ENCODE measurements at regions not wholly inside any gene's neighbourhood (a gene's known extent, or its start where the extent isn't known, plus 50 kb on each side); places are given as distances from the start of the nearest gene placed in this dataset.

DNA sequence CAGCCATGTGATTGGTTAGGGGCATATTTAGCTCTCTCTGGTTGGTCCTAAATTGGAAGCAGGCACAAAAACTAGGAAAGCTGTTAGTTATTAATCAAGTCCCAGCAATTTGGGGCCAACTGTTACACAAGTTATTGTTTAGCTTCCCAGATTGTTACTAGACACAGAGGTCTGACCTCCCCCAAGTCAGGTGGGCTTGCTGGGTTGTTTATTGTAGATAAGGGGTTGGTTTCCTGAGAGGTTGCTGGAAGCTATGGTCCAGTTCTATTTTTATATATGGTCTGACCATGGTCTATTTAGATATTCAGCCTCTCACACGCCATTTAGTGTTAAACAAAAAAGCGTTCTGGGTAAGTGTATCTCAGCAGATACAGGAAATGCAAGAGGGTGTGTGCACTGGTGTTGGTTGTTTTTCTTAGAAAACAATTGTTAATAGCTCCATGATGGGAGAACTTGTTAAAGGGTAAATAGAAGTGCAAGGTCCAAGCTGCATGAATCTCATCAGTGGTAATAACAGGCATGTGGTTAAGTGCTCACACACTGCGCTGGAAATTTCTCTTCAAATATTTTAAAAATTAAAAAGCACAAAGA is 150.0 kb downstream of the RAP2A start:
- no peak overlapping the region for H3K9ac ChIP-seq (ENCODE audit: low read length)
- no peaks in the 10 kb centered on the region for H3K36me3 ChIP-seq (ENCODE audit: control insufficient read depth, insufficient read depth, low read length)
- H3K4me2 ChIP-seq (ENCODE audit: low read length): no peak overlapping the region
- no peak overlapping the region for H4K5ac ChIP-seq (ENCODE audit: low read length)
- H3K79me2 ChIP-seq (ENCODE audit: control insufficient read depth, insufficient read depth, low read length): no peaks in the 10 kb centered on the region
- no peak overlapping the region for H3K27ac ChIP-seq (ENCODE audit: low read depth, low read length)
- H3K4me1 ChIP-seq (ENCODE audit: control insufficient read depth, low read depth, low read length): no peaks in the 10 kb centered on the region
- H3K4me3 ChIP-seq (ENCODE audit: low read length): no peak overlapping the region
- no peak for DNase-seq
- H2BK120ac ChIP-seq (ENCODE audit: low read depth, low read length): no peak overlapping the region
- no peak overlapping the region for H3K23ac ChIP-seq (ENCODE audit: low read length)
- WGBS (ENCODE audit: extremely low coverage, insufficient coverage, low lambda C conversion rate): no CpG with 5 or more reads among the region's 3 CpGs
- no peaks in the 10 kb centered on the region for H3K79me1 ChIP-seq (ENCODE audit: low read length)
- no peak overlapping the region for H2BK15ac ChIP-seq (replicated peaks; ENCODE audit: low read depth)
- H2BK5ac ChIP-seq (ENCODE audit: low read length): no peak overlapping the region
- H3K4ac ChIP-seq (ENCODE audit: low read depth, low read length): no peak overlapping the region
- no peaks in the 10 kb centered on the region for H3K27me3 ChIP-seq (ENCODE audit: insufficient read depth, low read length, poor library complexity)
- no peak overlapping the region for H3K18ac ChIP-seq (ENCODE audit: low read length)
- no peak overlapping the region for H2AK5ac ChIP-seq (ENCODE audit: low read length)
- H3K56ac ChIP-seq (ENCODE audit: low read length): no peak overlapping the region
- no peak overlapping the region for H4K8ac ChIP-seq (ENCODE audit: low read depth, low read length)

DNA sequence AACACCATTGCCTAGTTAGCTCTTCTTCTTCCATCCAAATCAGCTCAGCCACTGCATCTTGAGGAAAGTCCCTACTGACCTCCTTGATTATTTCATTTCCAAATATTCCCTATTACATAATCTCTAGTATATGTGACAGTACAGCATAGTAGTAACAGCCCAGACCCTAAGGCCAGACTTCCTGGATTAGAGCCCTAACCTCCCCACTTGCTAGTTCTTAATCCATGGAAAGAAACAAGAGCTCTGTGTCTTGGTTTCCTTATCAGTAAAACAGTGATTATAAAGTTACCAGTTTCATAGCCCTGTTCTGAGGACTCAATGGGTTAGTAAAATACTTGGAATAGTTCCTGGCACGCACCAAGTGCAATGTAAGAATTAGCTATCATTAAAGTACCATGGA is 153.0 kb downstream of the RAP2A start:
- no peak overlapping the region for H3K56ac ChIP-seq (ENCODE audit: low read length)
- H2BK120ac ChIP-seq (ENCODE audit: low read depth, low read length): no peak overlapping the region
- no peak overlapping the region for H3K23ac ChIP-seq (ENCODE audit: low read length)
- no CpG with 5 or more reads among the region's 1 CpG for WGBS (ENCODE audit: extremely low coverage, insufficient coverage, low lambda C conversion rate)
- H3K79me1 ChIP-seq (ENCODE audit: low read length): no peaks in the 10 kb centered on the region
- H3K4me2 ChIP-seq (ENCODE audit: low read length): no peak overlapping the region
- no peak overlapping the region for H3K4me3 ChIP-seq (ENCODE audit: low read length)
- H3K4me1 ChIP-seq (ENCODE audit: control insufficient read depth, low read depth, low read length): no peaks in the 10 kb centered on the region
- no peak overlapping the region for H3K18ac ChIP-seq (ENCODE audit: low read length)
- no peak overlapping the region for H4K5ac ChIP-seq (ENCODE audit: low read length)
- H3K4ac ChIP-seq (ENCODE audit: low read depth, low read length): no peak overlapping the region
- H3K27ac ChIP-seq (ENCODE audit: low read depth, low read length): no peak overlapping the region
- H3K27me3 ChIP-seq (ENCODE audit: insufficient read depth, low read length, poor library complexity): no peaks in the 10 kb centered on the region
- no peaks in the 10 kb centered on the region for H3K36me3 ChIP-seq (ENCODE audit: control insufficient read depth, insufficient read depth, low read length)
- no peak overlapping the region for H2BK15ac ChIP-seq (replicated peaks; ENCODE audit: low read depth)
- H2AK5ac ChIP-seq (ENCODE audit: low read length): no peak overlapping the region
- no peak overlapping the region for H4K8ac ChIP-seq (ENCODE audit: low read depth, low read length)
- no peak overlapping the region for H3K9ac ChIP-seq (ENCODE audit: low read length)
- no peaks in the 10 kb centered on the region for H3K79me2 ChIP-seq (ENCODE audit: control insufficient read depth, insufficient read depth, low read length)
- no peak overlapping the region for H2BK5ac ChIP-seq (ENCODE audit: low read length)
- peak; percentile 20 for DNase-seq

DNA sequence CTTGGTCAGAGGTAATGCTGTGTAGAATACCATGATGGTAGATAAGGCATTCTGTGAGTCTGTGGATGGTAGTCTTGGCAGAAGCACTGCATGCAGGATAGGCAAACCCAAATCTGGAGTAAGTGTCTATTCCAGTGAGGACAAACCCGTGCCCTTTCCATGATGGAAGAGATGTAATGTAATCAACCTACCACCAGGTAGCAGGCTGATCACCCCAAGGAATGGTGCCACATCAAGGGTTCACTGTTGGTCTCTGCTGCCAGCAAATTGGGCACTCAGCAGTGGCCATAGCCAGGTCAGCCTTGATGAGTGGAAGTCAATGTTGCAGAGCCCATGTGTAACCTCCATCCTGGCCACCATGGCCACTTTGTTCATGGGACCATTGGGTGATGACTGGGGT is 155.0 kb downstream of the RAP2A start:
- H3K18ac ChIP-seq (ENCODE audit: low read length): no peak overlapping the region

DNA sequence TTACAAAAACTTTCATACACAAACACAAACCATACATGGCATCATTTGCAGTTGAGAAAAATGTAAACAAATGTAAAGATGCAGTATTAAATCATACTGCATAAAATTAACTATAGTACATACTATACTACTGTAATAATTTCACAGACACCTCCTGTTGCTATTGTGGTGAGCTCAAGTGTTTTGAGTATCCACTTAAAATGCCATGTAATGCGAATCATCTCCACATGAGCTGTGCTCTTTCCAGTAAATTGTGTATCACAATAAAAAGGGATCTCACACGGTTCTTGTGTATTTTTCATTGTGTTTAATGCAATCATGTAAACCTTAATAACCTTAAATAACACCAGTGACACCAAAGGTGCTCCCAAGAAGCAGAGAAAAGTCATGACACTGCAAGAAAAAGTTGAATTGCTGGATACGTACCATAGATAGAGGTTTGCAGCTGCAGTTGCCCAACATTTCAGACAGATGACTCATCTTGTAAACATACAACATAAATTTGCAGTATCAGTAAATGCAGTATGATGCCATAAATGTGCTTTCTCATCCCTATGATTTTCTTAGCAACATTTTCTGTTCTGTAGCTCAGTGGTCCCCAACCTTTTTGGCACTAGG is 166.6 kb downstream of the RAP2A start:
- no peak overlapping the region for H3K18ac ChIP-seq (ENCODE audit: low read length)
- H3K79me2 ChIP-seq (ENCODE audit: control insufficient read depth, insufficient read depth, low read length): no peaks in the 10 kb centered on the region
- H3K23ac ChIP-seq (ENCODE audit: low read length): no peak overlapping the region
- no peak overlapping the region for H3K4ac ChIP-seq (ENCODE audit: low read depth, low read length)
- no peak overlapping the region for H2BK120ac ChIP-seq (ENCODE audit: low read depth, low read length)
- no peak overlapping the region for H4K8ac ChIP-seq (ENCODE audit: low read depth, low read length)
- H3K9ac ChIP-seq (ENCODE audit: low read length): no peak overlapping the region
- DNase-seq: no peak
- no peak overlapping the region for H3K4me3 ChIP-seq (ENCODE audit: low read length)
- H3K4me1 ChIP-seq (ENCODE audit: control insufficient read depth, low read depth, low read length): no peaks in the 10 kb centered on the region
- no peak overlapping the region for H2AK5ac ChIP-seq (ENCODE audit: low read length)
- H3K56ac ChIP-seq (ENCODE audit: low read length): no peak overlapping the region
- H2BK15ac ChIP-seq (replicated peaks; ENCODE audit: low read depth): no peak overlapping the region
- no peak overlapping the region for H4K5ac ChIP-seq (ENCODE audit: low read length)
- H3K79me1 ChIP-seq (ENCODE audit: low read length): no peaks in the 10 kb centered on the region
- no peaks in the 10 kb centered on the region for H3K27me3 ChIP-seq (ENCODE audit: insufficient read depth, low read length, poor library complexity)
- no CpG with 5 or more reads among the region's 3 CpGs for WGBS (ENCODE audit: extremely low coverage, insufficient coverage, low lambda C conversion rate)
- H3K4me2 ChIP-seq (ENCODE audit: low read length): no peak overlapping the region
- H3K27ac ChIP-seq (ENCODE audit: low read depth, low read length): no peak overlapping the region
- H2BK5ac ChIP-seq (ENCODE audit: low read length): no peak overlapping the region
- no peaks in the 10 kb centered on the region for H3K36me3 ChIP-seq (ENCODE audit: control insufficient read depth, insufficient read depth, low read length)

More for the DNA sequence above, 155.0 kb downstream of the RAP2A start:
- H3K23ac ChIP-seq (ENCODE audit: low read length): no peak overlapping the region
- H4K8ac ChIP-seq (ENCODE audit: low read depth, low read length): no peak overlapping the region
- no peaks in the 10 kb centered on the region for H3K4me1 ChIP-seq (ENCODE audit: control insufficient read depth, low read depth, low read length)
- H3K4me2 ChIP-seq (ENCODE audit: low read length): no peak overlapping the region
- no CpG with 5 or more reads among the region's 1 CpG for WGBS (ENCODE audit: extremely low coverage, insufficient coverage, low lambda C conversion rate)
- no peaks in the 10 kb centered on the region for H3K36me3 ChIP-seq (ENCODE audit: control insufficient read depth, insufficient read depth, low read length)
- H4K5ac ChIP-seq (ENCODE audit: low read length): no peak overlapping the region
- H3K4ac ChIP-seq (ENCODE audit: low read depth, low read length): no peak overlapping the region
- no peaks in the 10 kb centered on the region for H3K79me1 ChIP-seq (ENCODE audit: low read length)
- no peak overlapping the region for H3K9ac ChIP-seq (ENCODE audit: low read length)
- no peaks in the 10 kb centered on the region for H3K79me2 ChIP-seq (ENCODE audit: control insufficient read depth, insufficient read depth, low read length)
- H2BK120ac ChIP-seq (ENCODE audit: low read depth, low read length): no peak overlapping the region
- no peak overlapping the region for H3K56ac ChIP-seq (ENCODE audit: low read length)
- no peak overlapping the region for H2BK5ac ChIP-seq (ENCODE audit: low read length)
- no peak overlapping the region for H3K27ac ChIP-seq (ENCODE audit: low read depth, low read length)
- H3K27me3 ChIP-seq (ENCODE audit: insufficient read depth, low read length, poor library complexity): no peaks in the 10 kb centered on the region
- H2BK15ac ChIP-seq (replicated peaks; ENCODE audit: low read depth): no peak overlapping the region
- no peak overlapping the region for H3K4me3 ChIP-seq (ENCODE audit: low read length)
- no peak overlapping the region for H2AK5ac ChIP-seq (ENCODE audit: low read length)
- no peak for DNase-seq

DNA sequence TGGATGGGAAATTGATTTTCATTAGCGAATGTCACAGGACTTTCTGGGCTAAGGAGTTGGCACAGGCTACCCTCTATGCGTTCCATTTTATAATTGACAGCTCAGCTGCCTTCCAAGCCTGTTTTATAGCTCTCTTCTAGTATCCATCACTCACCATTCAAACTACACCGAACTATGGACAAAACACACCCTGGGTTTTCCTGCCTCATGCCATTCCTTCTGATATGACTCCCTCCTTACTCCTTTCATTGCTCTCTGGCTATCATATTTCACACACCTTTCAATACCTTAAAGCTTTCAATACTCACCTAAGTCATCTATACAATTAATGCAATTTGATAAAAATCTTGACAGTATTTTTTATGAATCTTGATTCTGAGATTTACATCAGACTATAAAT is 181.3 kb downstream of the RAP2A start:
- Histone ChIP-seq H3K4me2 (ENCODE audit: low read length) (no peak overlapping the region), H3K18ac (ENCODE audit: low read length) (no peak overlapping the region), H2BK5ac (ENCODE audit: low read length) (no peak overlapping the region), H3K4me3 (ENCODE audit: low read length) (no peak overlapping the region), H2BK15ac (replicated peaks; ENCODE audit: low read depth) (no peak overlapping the region), H2AK5ac (ENCODE audit: low read length) (no peak overlapping the region), H3K27ac (ENCODE audit: low read depth, low read length) (no peak overlapping the region), H3K56ac (ENCODE audit: low read length) (no peak overlapping the region), H3K4me1 (ENCODE audit: control insufficient read depth, low read depth, low read length) (no peaks in the 10 kb centered on the region), H4K8ac (ENCODE audit: low read depth, low read length) (no peak overlapping the region), H3K4ac (ENCODE audit: low read depth, low read length) (no peak overlapping the region), H3K9ac (ENCODE audit: low read length) (no peak overlapping the region), H2BK120ac (ENCODE audit: low read depth, low read length) (no peak overlapping the region), H3K79me2 (ENCODE audit: control insufficient read depth, insufficient read depth, low read length) (no peaks in the 10 kb centered on the region), H3K36me3 (ENCODE audit: control insufficient read depth, insufficient read depth, low read length) (no peaks in the 10 kb centered on the region), H3K79me1 (ENCODE audit: low read length) (no peaks in the 10 kb centered on the region), H4K5ac (ENCODE audit: low read length) (no peak overlapping the region), H3K23ac (ENCODE audit: low read length) (no peak overlapping the region), H3K27me3 (ENCODE audit: insufficient read depth, low read length, poor library complexity) (no peaks in the 10 kb centered on the region)
- WGBS (ENCODE audit: extremely low coverage, insufficient coverage, low lambda C conversion rate): no CpG with 5 or more reads among the region's 3 CpGs
- no peak for DNase-seq

DNA sequence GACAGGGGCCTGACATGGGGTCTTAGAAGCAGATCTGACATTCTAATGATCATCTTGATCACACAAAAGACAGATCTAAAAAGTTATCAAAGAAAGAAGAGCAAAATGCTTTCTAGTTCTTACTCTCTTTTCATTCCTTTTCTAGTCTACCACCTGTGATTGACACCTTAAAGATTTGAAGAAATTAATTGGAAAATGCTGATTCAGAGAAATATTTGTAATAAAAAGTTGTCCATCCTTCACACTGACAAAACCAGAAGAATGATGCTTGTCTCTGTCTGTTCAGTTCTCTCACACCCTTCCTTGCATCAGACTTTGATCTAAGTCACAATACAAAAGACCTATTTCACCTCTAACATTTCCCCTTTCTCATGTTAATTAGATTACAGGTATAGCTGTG is 182.4 kb downstream of the RAP2A start:
- H3K56ac ChIP-seq (ENCODE audit: low read length): no peak overlapping the region
- H4K8ac ChIP-seq (ENCODE audit: low read depth, low read length): no peak overlapping the region
- no peak overlapping the region for H3K23ac ChIP-seq (ENCODE audit: low read length)
- no peak overlapping the region for H4K5ac ChIP-seq (ENCODE audit: low read length)
- H3K4ac ChIP-seq (ENCODE audit: low read depth, low read length): no peak overlapping the region
- H3K4me3 ChIP-seq (ENCODE audit: low read length): no peak overlapping the region
- no peaks in the 10 kb centered on the region for H3K27me3 ChIP-seq (ENCODE audit: insufficient read depth, low read length, poor library complexity)
- H2AK5ac ChIP-seq (ENCODE audit: low read length): no peak overlapping the region
- no peak overlapping the region for H2BK120ac ChIP-seq (ENCODE audit: low read depth, low read length)
- no peak overlapping the region for H3K27ac ChIP-seq (ENCODE audit: low read depth, low read length)
- no peaks in the 10 kb centered on the region for H3K79me2 ChIP-seq (ENCODE audit: control insufficient read depth, insufficient read depth, low read length)
- H3K18ac ChIP-seq (ENCODE audit: low read length): no peak overlapping the region
- H2BK15ac ChIP-seq (replicated peaks; ENCODE audit: low read depth): no peak overlapping the region
- H3K79me1 ChIP-seq (ENCODE audit: low read length): no peaks in the 10 kb centered on the region
- H3K9ac ChIP-seq (ENCODE audit: low read length): no peak overlapping the region
- no peaks in the 10 kb centered on the region for H3K4me1 ChIP-seq (ENCODE audit: control insufficient read depth, low read depth, low read length)
- H3K4me2 ChIP-seq (ENCODE audit: low read length): no peak overlapping the region
- DNase-seq: no peak
- no peaks in the 10 kb centered on the region for H3K36me3 ChIP-seq (ENCODE audit: control insufficient read depth, insufficient read depth, low read length)
- no peak overlapping the region for H2BK5ac ChIP-seq (ENCODE audit: low read length)

All from mesendoderm (in vitro differentiated cells).